ENCODE measurements at regions not wholly inside any gene's neighbourhood (a gene's known extent, or its start where the extent isn't known, plus 50 kb on each side); places are given as distances from the start of the nearest gene placed in this dataset.

DNA sequence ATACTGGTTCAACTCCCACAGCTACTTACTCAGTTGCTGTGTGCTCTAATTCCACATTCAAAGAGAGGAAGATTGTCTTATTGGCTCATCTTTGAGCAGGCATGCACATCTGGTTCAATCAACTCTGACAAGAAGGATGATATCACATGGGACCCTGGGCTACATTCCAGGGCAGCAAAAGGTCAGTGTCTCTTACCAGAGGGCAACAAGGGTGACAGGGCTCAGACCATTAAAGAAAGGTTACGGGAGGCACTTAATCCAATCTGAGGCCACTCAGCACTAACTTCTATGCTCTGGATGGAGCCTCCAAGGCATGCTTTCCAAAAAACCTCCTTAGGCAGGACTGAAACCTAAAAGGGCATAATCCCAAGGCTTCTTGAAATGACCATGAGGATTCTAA lies 549.4 kb upstream of the API5 start:
- H3K4me3 ChIP-seq = no peak overlapping the region
- intact Hi-C loops (cut with DNase I) = no loop called here

DNA sequence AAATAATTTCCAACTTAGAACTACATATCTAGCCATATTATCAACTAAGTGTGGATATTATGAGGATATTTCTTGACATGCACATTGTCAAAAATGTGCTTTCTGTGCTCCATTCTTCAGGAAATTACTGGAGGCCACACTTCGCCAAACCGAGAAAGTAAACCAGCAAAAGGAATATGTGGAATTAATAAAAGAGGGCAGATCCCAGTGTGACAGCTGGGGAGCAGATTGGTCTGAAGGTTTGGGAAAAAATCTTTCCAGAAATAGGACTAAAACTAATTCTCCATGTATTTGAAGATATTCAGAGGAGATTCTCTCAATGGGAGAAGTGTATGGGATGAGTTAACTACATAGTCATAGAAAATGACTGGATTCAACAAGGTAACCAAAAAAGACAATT lies 546.9 kb upstream of the API5 start:
- Histone ChIP-seq H3K27ac (no peak overlapping the region), H3K4me3 (no peak overlapping the region), H3K4me1 (no peaks in the 10 kb centered on the region), H3K27me3 (no peaks in the 10 kb centered on the region), H3K36me3 (no peaks in the 10 kb centered on the region), H3K9me3 (no peaks in the 10 kb centered on the region)
- intact Hi-C loops (cut with DNase I) = no loop called here
- DNase-seq = no peak
- ATAC-seq = no peak
- TF ChIP-seq, protein P1, sequence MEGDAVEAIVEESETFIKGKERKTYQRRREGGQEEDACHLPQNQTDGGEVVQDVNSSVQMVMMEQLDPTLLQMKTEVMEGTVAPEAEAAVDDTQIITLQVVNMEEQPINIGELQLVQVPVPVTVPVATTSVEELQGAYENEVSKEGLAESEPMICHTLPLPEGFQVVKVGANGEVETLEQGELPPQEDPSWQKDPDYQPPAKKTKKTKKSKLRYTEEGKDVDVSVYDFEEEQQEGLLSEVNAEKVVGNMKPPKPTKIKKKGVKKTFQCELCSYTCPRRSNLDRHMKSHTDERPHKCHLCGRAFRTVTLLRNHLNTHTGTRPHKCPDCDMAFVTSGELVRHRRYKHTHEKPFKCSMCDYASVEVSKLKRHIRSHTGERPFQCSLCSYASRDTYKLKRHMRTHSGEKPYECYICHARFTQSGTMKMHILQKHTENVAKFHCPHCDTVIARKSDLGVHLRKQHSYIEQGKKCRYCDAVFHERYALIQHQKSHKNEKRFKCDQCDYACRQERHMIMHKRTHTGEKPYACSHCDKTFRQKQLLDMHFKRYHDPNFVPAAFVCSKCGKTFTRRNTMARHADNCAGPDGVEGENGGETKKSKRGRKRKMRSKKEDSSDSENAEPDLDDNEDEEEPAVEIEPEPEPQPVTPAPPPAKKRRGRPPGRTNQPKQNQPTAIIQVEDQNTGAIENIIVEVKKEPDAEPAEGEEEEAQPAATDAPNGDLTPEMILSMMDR (IDR thresholded peaks at IDR 0.05) = no peak

More for the DNA sequence above, 549.4 kb upstream of the API5 start:
- Histone ChIP-seq H3K4me1 (no peaks in the 10 kb centered on the region), H3K9me3 (no peaks in the 10 kb centered on the region), H3K27me3 (no peaks in the 10 kb centered on the region), H3K36me3 (no peaks in the 10 kb centered on the region), H3K27ac (no peak overlapping the region)
- DNase-seq (no peak), ATAC-seq (no peak)
- TF ChIP-seq, protein P1 (IDR thresholded peaks at IDR 0.05) = no peak

GRCh38 chr11:42768576-42768975 lies 543.2 kb upstream of the API5 start:
- TF ChIP-seq, protein P1 (IDR thresholded peaks at IDR 0.05) = no peak
- Histone ChIP-seq H3K4me1 (no peaks in the 10 kb centered on the region), H3K27ac (no peak overlapping the region), H3K27me3 (no peaks in the 10 kb centered on the region), H3K36me3 (no peaks in the 10 kb centered on the region), H3K4me3 (no peak overlapping the region), H3K9me3 (no peaks in the 10 kb centered on the region)
- intact Hi-C loops (cut with DNase I) = no loop called here
- DNase-seq = no peak
- ATAC-seq = no peak

DNA sequence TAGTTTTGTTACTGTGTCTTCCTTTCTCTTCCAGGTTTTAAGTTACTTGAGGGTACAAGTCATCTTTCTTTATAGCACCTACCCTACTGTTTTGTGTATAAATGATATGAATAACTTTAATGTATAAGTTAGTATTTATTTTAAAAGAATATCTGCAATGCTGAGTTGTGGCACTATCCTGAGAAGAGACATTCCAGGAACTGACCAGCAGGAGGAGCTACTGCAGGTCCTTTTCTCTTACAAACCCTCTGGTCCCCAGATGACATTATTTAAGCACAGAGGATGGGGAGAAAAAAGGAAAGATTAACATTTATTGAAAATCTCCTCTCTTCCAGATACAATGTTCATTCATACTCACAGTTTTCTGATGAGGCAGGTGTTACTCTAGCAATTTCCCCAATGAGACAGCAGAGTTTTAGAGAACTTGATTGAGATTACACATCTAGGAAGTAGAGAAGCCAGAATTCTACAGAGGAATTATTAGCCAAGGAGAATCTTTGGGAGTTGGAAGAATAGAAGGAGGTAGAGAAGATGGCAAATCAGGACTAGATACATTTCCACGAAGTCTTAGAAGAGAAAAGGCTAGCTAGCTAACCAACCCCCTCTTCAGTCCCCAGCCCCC lies 541.2 kb upstream of the API5 start:
- H3K27ac ChIP-seq = no peak overlapping the region
- DNase-seq = no peak
- H3K9me3 ChIP-seq = no peaks in the 10 kb centered on the region
- H3K36me3 ChIP-seq = no peaks in the 10 kb centered on the region
- intact Hi-C loops (cut with DNase I) = no loop called here
- H3K4me1 ChIP-seq = no peaks in the 10 kb centered on the region
- TF ChIP-seq, protein P1 (IDR thresholded peaks at IDR 0.05) = peak; percentile 62
- no peaks in the 10 kb centered on the region for H3K27me3 ChIP-seq
- no peak overlapping the region for H3K4me3 ChIP-seq
- ATAC-seq = no peak

- DNase-seq (no peak), ATAC-seq (no peak)
- intact Hi-C loops (cut with DNase I) = no loop called here
- no peak overlapping the region for H3K27ac ChIP-seq
- no peaks in the 10 kb centered on the region for H3K4me1 ChIP-seq
- H3K27me3 ChIP-seq = no peaks in the 10 kb centered on the region
- no peaks in the 10 kb centered on the region for H3K9me3 ChIP-seq
- TF ChIP-seq, protein P1 (IDR thresholded peaks at IDR 0.05) = no peak
- no peak overlapping the region for H3K4me3 ChIP-seq
- H3K36me3 ChIP-seq = no peaks in the 10 kb centered on the region
Observed at GRCh38 chr11:42772886-42773285, 538.9 kb upstream of the API5 start.

DNA sequence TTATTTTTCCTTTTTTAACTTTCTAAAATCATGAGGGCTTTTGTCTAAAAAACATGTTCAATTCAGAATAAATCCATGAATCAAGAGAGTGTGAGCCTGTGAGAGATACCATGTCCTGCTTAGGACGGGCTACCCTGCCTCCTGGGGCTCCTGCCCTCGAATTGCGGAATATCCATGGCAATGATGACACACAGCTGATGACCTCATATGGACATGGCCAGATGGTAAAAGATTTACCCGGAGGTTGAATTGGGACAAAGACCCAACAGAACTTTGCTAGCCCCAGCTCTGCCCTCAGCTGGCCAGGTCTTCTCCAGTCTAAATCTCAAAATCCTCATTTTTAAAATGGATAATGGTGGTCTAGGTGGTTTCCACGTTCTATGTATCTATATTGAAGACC lies 538.1 kb upstream of the API5 start:
- ATAC-seq = no peak
- Histone ChIP-seq H3K4me3 (no peak overlapping the region), H3K27me3 (no peaks in the 10 kb centered on the region), H3K4me1 (no peaks in the 10 kb centered on the region), H3K9me3 (no peaks in the 10 kb centered on the region), H3K36me3 (no peaks in the 10 kb centered on the region), H3K27ac (no peak overlapping the region)
- no peak for DNase-seq
- TF ChIP-seq, protein P1 (IDR thresholded peaks at IDR 0.05) = no peak
- intact Hi-C loops (cut with DNase I) = no loop called here

Data from upper lobe of right lung (tissue), 1 donor.